ENCODE measurements at regions not wholly inside any gene's neighbourhood (a gene's known extent, or its start where the extent isn't known, plus 50 kb on each side); places are given as distances from the start of the nearest gene placed in this dataset.

DNA sequence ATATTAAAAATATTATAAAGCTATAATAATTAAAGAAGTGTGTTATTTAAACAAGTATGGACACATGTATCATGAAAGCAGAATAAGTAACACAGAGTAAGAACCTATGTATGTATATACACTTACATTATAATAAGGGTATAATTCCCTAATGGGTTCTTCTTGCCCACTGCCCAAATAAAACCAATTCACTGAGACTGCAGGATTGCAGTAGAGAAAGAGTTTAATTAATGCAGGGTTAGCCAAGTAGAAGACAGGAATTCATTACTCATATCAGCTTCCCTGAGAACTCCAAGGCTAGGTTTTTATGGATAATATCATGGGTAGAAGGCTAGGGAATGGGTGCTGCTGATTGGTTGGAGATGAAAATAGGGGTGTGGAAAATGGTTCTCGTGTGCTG, 53.8 kb upstream of the SAMD3 start:
- DNase-seq (ENCODE audit: low spot score), result no peak
- H3K4me3 ChIP-seq, result no peak overlapping the region
- no peak overlapping the region for H3K27ac ChIP-seq (ENCODE audit: low read depth)
- no peaks in the 10 kb centered on the region for H3K4me1 ChIP-seq (ENCODE audit: insufficient read depth)
- H3F3A ChIP-seq (replicated peaks; ENCODE audit: low read depth), result no peaks in the 10 kb centered on the region
- H3K79me2 ChIP-seq (replicated peaks; ENCODE audit: insufficient read depth), result no peaks in the 10 kb centered on the region
- H3K27me3 ChIP-seq (ENCODE audit: insufficient read depth), result no peaks in the 10 kb centered on the region
- no peak overlapping the region for H3K4me2 ChIP-seq
- no peak for ATAC-seq
- H2AFZ ChIP-seq, result no peak overlapping the region
- peaks cover 45% of the 10 kb centered on the region for H3K36me3 Mint-ChIP-seq (ENCODE audit: low read depth)
- H3K4me1 Mint-ChIP-seq, result peaks cover 11% of the 10 kb centered on the region
- peaks cover 45% of the 10 kb centered on the region for H3K9me3 Mint-ChIP-seq
- H3K27me3 Mint-ChIP-seq (ENCODE audit: insufficient read depth, low read depth, poor library complexity), result peaks cover 4% of the 10 kb centered on the region
- TF ChIP-seq, protein P1, sequence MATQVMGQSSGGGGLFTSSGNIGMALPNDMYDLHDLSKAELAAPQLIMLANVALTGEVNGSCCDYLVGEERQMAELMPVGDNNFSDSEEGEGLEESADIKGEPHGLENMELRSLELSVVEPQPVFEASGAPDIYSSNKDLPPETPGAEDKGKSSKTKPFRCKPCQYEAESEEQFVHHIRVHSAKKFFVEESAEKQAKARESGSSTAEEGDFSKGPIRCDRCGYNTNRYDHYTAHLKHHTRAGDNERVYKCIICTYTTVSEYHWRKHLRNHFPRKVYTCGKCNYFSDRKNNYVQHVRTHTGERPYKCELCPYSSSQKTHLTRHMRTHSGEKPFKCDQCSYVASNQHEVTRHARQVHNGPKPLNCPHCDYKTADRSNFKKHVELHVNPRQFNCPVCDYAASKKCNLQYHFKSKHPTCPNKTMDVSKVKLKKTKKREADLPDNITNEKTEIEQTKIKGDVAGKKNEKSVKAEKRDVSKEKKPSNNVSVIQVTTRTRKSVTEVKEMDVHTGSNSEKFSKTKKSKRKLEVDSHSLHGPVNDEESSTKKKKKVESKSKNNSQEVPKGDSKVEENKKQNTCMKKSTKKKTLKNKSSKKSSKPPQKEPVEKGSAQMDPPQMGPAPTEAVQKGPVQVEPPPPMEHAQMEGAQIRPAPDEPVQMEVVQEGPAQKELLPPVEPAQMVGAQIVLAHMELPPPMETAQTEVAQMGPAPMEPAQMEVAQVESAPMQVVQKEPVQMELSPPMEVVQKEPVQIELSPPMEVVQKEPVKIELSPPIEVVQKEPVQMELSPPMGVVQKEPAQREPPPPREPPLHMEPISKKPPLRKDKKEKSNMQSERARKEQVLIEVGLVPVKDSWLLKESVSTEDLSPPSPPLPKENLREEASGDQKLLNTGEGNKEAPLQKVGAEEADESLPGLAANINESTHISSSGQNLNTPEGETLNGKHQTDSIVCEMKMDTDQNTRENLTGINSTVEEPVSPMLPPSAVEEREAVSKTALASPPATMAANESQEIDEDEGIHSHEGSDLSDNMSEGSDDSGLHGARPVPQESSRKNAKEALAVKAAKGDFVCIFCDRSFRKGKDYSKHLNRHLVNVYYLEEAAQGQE (IDR thresholded peaks at IDR 0.05; ENCODE audit: unreplicated experiment), result no peak
- TF ChIP-seq, protein P2, sequence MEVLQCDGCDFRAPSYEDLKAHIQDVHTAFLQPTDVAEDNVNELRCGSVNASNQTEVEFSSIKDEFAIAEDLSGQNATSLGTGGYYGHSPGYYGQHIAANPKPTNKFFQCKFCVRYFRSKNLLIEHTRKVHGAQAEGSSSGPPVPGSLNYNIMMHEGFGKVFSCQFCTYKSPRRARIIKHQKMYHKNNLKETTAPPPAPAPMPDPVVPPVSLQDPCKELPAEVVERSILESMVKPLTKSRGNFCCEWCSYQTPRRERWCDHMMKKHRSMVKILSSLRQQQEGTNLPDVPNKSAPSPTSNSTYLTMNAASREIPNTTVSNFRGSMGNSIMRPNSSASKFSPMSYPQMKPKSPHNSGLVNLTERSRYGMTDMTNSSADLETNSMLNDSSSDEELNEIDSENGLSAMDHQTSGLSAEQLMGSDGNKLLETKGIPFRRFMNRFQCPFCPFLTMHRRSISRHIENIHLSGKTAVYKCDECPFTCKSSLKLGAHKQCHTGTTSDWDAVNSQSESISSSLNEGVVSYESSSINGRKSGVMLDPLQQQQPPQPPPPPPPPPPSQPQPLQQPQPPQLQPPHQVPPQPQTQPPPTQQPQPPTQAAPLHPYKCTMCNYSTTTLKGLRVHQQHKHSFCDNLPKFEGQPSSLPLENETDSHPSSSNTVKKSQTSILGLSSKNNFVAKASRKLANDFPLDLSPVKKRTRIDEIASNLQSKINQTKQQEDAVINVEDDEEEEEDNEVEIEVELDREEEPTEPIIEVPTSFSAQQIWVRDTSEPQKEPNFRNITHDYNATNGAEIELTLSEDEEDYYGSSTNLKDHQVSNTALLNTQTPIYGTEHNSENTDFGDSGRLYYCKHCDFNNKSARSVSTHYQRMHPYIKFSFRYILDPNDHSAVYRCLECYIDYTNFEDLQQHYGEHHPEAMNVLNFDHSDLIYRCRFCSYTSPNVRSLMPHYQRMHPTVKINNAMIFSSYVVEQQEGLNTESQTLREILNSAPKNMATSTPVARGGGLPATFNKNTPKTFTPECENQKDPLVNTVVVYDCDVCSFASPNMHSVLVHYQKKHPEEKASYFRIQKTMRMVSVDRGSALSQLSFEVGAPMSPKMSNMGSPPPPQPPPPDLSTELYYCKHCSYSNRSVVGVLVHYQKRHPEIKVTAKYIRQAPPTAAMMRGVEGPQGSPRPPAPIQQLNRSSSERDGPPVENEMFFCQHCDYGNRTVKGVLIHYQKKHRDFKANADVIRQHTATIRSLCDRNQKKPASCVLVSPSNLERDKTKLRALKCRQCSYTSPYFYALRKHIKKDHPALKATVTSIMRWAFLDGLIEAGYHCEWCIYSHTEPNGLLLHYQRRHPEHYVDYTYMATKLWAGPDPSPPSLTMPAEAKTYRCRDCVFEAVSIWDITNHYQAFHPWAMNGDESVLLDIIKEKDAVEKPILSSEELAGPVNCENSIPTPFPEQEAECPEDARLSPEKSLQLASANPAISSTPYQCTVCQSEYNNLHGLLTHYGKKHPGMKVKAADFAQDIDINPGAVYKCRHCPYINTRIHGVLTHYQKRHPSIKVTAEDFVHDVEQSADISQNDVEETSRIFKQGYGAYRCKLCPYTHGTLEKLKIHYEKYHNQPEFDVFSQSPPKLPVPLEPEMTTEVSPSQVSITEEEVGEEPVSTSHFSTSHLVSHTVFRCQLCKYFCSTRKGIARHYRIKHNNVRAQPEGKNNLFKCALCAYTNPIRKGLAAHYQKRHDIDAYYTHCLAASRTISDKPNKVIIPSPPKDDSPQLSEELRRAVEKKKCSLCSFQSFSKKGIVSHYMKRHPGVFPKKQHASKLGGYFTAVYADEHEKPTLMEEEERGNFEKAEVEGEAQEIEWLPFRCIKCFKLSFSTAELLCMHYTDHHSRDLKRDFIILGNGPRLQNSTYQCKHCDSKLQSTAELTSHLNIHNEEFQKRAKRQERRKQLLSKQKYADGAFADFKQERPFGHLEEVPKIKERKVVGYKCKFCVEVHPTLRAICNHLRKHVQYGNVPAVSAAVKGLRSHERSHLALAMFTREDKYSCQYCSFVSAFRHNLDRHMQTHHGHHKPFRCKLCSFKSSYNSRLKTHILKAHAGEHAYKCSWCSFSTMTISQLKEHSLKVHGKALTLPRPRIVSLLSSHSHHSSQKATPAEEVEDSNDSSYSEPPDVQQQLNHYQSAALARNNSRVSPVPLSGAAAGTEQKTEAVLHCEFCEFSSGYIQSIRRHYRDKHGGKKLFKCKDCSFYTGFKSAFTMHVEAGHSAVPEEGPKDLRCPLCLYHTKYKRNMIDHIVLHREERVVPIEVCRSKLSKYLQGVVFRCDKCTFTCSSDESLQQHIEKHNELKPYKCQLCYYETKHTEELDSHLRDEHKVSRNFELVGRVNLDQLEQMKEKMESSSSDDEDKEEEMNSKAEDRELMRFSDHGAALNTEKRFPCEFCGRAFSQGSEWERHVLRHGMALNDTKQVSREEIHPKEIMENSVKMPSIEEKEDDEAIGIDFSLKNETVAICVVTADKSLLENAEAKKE (CRISPR knock-in tag; IDR thresholded peaks at IDR 0.05), result no peak
- TF ChIP-seq, protein P3, sequence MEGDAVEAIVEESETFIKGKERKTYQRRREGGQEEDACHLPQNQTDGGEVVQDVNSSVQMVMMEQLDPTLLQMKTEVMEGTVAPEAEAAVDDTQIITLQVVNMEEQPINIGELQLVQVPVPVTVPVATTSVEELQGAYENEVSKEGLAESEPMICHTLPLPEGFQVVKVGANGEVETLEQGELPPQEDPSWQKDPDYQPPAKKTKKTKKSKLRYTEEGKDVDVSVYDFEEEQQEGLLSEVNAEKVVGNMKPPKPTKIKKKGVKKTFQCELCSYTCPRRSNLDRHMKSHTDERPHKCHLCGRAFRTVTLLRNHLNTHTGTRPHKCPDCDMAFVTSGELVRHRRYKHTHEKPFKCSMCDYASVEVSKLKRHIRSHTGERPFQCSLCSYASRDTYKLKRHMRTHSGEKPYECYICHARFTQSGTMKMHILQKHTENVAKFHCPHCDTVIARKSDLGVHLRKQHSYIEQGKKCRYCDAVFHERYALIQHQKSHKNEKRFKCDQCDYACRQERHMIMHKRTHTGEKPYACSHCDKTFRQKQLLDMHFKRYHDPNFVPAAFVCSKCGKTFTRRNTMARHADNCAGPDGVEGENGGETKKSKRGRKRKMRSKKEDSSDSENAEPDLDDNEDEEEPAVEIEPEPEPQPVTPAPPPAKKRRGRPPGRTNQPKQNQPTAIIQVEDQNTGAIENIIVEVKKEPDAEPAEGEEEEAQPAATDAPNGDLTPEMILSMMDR (conservative IDR thresholded peaks at IDR 0.05; ENCODE audit: low read depth in 2 of 2), result no peak
- no peak for TF ChIP-seq EZH2 (IDR thresholded peaks at IDR 0.05; ENCODE audit: low read depth, unreplicated experiment)
- 0 out of 2 replicates have a peak, but pooled peaks cover 5% of the 10 kb centered on the region for H3K9me2 ChIP-seq (ENCODE audit: insufficient read depth)
- no peaks in the 10 kb centered on the region for H4K20me1 ChIP-seq (replicated peaks; ENCODE audit: insufficient read depth)
- no peak overlapping the region for H3K4me3 Mint-ChIP-seq
- H3K27ac Mint-ChIP-seq, result no peak overlapping the region
- H3K36me3 ChIP-seq (ENCODE audit: insufficient read depth), result peaks cover 35% of the 10 kb centered on the region

All from GM23338 (cell line).